Liver (tissue), 3 donors: ENCODE measurements at regions not wholly inside any gene's neighbourhood (a gene's known extent, or its start where the extent isn't known, plus 50 kb on each side); places are given as distances from the start of the nearest gene placed in this dataset.

ENCODE experiments used
- ATF3 ChIP-seq: IDR thresholded peaks from 2 replicates; pipeline ENCODE4 v1.6.1; 2016; ENCODE audit warnings: antibody characterized with exemption
- CTCF ChIP-seq: fragments of 150-350 bp; IDR thresholded peaks from 2 replicates; pipeline ENCODE4 v1.5.1; 2017; ENCODE audit warnings: improper control_type of control experiment, low read depth, low read length; ENCODE audit not compliant: missing input control
- FOXA1 ChIP-seq: IDR thresholded peaks from 2 replicates; pipeline ENCODE4 v1.6.1; 2016; ENCODE audit warnings: antibody characterized with exemption
- JUND ChIP-seq, 2 donors: IDR thresholded peaks; 2 replicates each; pipeline ENCODE4 v1.6.1; 2016; ENCODE audit warnings: antibody characterized with exemption in 2 of 2
- REST ChIP-seq: IDR thresholded peaks from 2 replicates; pipeline ENCODE4 v1.6.1; 2016; ENCODE audit warnings: antibody characterized with exemption, mild to moderate bottlenecking
- TAF1 ChIP-seq: conservative IDR thresholded peaks from 2 replicates; pipeline ENCODE4 v1.6.1; 2016; ENCODE audit warnings: antibody characterized with exemption, mild to moderate bottlenecking
- YY1 ChIP-seq: IDR thresholded peaks from 2 replicates; pipeline ENCODE4 v1.6.1; 2016; ENCODE audit warnings: antibody characterized with exemption, mild to moderate bottlenecking
- donor health status: healthy.
- donor health status: healthy.

- no peak for TF ChIP-seq YY1
- TF ChIP-seq TAF1, result no peak
- no peak for TF ChIP-seq CTCF
- no peak for TF ChIP-seq FOXA1
- TF ChIP-seq REST, result no peak
- TF ChIP-seq JUND (IDR thresholded peaks at IDR 0.05), result no peak
- TF ChIP-seq ATF3, result no peak
Observed at GRCh38 chr16:52351451-52351850, 195.5 kb downstream of the TOX3 start.
